ENCODE measurements at regions not wholly inside any gene's neighbourhood (a gene's known extent, or its start where the extent isn't known, plus 50 kb on each side); places are given as distances from the start of the nearest gene placed in this dataset.
"Not testable (repeated sequence)": the region's sequence is repeated elsewhere in the genome, so short reads cannot be mapped to it uniquely, and the experiment has no call there.

- no peak for DNase-seq
Measured at GRCh38 chr11:69220561-69221051, 64.9 kb downstream of the SMIM38 start.

- no peak for DNase-seq
Measured at GRCh38 chr11:69221086-69221485, 65.4 kb downstream of the SMIM38 start.

GRCh38 chr11:69221636-69222035 lies 65.9 kb downstream of the SMIM38 start:
- DNase-seq, result not testable (repeated sequence)

GRCh38 chr11:69227271-69227670 lies 66.7 kb upstream of the MYEOV start:
- no peak for DNase-seq

GRCh38 chr11:69229511-69229910 lies 64.4 kb upstream of the MYEOV start:
- DNase-seq, result no peak

GRCh38 chr11:69230856-69231425 lies 63.0 kb upstream of the MYEOV start:
- no peak for DNase-seq

GRCh38 chr11:69231466-69232018 lies 62.4 kb upstream of the MYEOV start:
- no peak for DNase-seq

- no peak for DNase-seq
Measured at GRCh38 chr11:69232821-69233743, 60.9 kb upstream of the MYEOV start.

GRCh38 chr11:69233744-69234570 lies 60.0 kb upstream of the MYEOV start:
- DNase-seq, result no peak

GRCh38 chr11:69234740-69235710 lies 58.9 kb upstream of the MYEOV start:
- no peak for DNase-seq

- DNase-seq, result no peak
Measured at GRCh38 chr11:69238573-69239351, 55.2 kb upstream of the MYEOV start.

GRCh38 chr11:69239641-69240040 lies 54.3 kb upstream of the MYEOV start:
- no peak for DNase-seq

GRCh38 chr11:69240332-69241074 lies 53.5 kb upstream of the MYEOV start:
- DNase-seq, result no peak

GRCh38 chr11:69241075-69241740 lies 52.7 kb upstream of the MYEOV start:
- no peak for DNase-seq

- no peak for DNase-seq
Measured at GRCh38 chr11:69241844-69242243, 52.1 kb upstream of the MYEOV start.

GRCh38 chr11:69242266-69242920 lies 51.6 kb upstream of the MYEOV start:
- DNase-seq, result no peak

GRCh38 chr11:69243496-69244200 lies 50.3 kb upstream of the MYEOV start:
- no peak for DNase-seq

All from stimulated activated CD4-positive, alpha-beta T cell treated with anti-CD3 and anti-CD28 coated beads, Interleukin-4, amount 100 ng/mL, for 4 hours (primary cell).